Stimulated activated CD4-positive, alpha-beta T cell treated with anti-CD3 and anti-CD28 coated beads, Interleukin-1b, Interleukin-23, amount 100 ng/mL, for 48 hours (primary cell): ENCODE measurements at regions not wholly inside any gene's neighbourhood (a gene's known extent, or its start where the extent isn't known, plus 50 kb on each side); places are given as distances from the start of the nearest gene placed in this dataset.

ENCODE experiments used
- DNase-seq: peaks from one replicate; pipeline ENCODE4 v3.0.0-alpha.2; 2020

- DNase-seq: no peak
These were observed 51.0 kb upstream of the MLIP start for GRCh38 chr6:54060286-54060685.
